KBM-7 (cell line): ENCODE measurements at regions not wholly inside any gene's neighbourhood (a gene's known extent, or its start where the extent isn't known, plus 50 kb on each side); places are given as distances from the start of the nearest gene placed in this dataset.

Experiments
- DNase-seq: peaks from one replicate; pipeline ENCODE4 v3.0.0-alpha.2; 2015
- in situ Hi-C: fragments of 300-500 bp; cut with MboI; formaldehyde crosslinking; loops from 2 replicates; pipeline ENCODE4 v1.14.3; 2020; ENCODE audit warnings: low sequenced_read_pairs, low pct_unique_long_range_greater_than_20kb, mixed read lengths

- DNase-seq, result no peak
- in situ Hi-C loops, result no loop called here
Measured at GRCh38 chr3:72097053-72097452, 312.1 kb upstream of the PROK2 start.

DNA sequence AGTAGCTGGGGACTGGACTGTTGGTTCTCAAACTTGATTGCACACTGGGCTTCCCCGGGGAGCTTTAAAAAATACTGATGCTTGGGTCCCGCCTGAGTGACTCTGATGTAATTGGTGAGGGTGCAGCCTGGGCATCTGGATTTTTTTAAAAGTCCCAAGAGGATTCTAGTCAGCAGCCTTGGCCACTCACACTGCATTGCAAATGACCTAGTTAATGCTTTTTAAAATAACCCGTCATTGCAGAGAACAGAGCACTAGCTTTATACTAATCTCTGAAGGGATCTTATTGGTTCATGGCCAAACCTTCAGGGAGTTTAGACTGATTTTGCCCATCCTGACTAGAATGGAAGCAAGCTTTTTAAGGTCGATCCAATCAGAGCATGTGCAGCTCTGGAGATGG lies 310.6 kb upstream of the PROK2 start:
- in situ Hi-C loops, result no loop called here
- no peak for DNase-seq

DNA sequence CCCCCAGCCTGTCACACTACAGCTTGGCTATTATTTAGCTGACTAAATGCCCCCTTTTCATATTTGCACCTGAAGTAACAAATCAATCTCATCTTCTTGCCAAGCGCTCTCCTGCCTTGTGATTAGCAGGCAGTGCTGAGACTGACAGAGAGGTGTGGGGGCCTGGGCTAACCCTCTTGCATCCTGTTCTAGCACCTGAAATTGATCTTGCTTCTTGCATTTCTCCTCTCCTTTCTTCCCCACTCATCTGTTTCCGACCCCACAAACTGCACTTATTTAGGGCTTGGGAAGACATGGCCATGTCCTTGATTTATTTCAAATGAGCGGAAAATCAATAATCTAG lies 309.0 kb upstream of the PROK2 start:
- in situ Hi-C loops, result no loop called here
- DNase-seq, result no peak

DNA sequence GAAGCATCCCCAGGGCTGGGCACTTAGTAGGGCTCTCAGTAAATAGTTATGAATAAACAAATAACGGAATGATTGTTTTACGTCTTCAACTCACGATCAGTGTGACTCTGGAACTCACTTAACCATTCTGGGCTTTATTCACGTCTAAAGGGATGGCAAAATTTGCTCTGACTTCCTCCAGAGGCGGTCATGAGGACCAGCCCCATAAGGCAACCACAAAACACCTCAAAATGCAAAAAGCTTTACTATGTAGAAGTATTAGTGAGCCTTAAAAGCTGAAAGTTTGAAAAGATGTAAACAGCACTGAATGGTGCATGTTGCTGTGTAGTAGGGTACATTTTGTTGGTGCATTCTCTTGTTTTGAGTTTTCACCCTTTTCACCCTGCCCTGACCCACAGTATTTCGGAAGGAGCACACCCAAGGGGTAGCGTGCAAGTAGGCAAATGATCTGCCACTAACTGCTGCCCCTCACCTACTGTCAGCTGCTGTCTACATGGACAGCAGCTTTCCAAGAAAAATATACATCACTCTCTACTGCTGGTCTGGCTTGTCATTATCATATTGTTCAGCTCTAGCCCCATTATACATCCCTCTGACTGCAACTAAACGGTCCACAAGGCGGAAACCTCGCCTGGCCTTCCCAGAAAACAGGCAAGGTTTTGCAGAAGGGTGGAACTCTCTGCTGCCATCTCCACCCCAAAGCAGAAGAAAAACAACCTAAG lies 308.5 kb upstream of the PROK2 start:
- in situ Hi-C loops, result no loop called here
- no peak for DNase-seq

GRCh38 chr3:72092778-72093177 lies 307.8 kb upstream of the PROK2 start:
- peak; percentile 27 for DNase-seq
- in situ Hi-C loops, result no loop called here

GRCh38 chr3:72088486-72089025 lies 303.6 kb upstream of the PROK2 start:
- in situ Hi-C loops, result no loop called here
- DNase-seq, result no peak

DNA sequence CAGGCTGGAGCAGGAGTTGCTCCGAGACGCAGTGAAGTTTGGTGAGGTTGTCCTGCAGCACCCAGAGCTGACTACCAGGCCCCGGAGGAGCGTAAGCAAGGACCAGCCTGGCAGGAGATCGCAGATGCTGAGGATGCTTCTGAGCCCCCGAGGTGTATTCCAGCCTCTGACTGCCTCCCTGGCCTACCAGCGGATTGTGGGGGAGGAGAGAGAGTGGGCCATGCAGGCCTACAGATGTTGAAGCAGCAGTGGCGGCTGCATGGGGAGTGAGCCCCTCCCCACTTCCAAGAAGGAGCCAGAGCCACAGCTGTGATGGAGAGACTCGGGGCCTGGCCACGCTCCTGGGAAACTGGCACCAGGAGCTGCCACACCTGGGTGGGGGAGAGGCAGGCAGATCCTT lies 302.5 kb upstream of the PROK2 start:
- in situ Hi-C loops, result no loop called here
- no peak for DNase-seq

- in situ Hi-C loops, result no loop called here
- DNase-seq, result no peak
Measured at GRCh38 chr3:72086743-72087087, 301.8 kb upstream of the PROK2 start.

DNA sequence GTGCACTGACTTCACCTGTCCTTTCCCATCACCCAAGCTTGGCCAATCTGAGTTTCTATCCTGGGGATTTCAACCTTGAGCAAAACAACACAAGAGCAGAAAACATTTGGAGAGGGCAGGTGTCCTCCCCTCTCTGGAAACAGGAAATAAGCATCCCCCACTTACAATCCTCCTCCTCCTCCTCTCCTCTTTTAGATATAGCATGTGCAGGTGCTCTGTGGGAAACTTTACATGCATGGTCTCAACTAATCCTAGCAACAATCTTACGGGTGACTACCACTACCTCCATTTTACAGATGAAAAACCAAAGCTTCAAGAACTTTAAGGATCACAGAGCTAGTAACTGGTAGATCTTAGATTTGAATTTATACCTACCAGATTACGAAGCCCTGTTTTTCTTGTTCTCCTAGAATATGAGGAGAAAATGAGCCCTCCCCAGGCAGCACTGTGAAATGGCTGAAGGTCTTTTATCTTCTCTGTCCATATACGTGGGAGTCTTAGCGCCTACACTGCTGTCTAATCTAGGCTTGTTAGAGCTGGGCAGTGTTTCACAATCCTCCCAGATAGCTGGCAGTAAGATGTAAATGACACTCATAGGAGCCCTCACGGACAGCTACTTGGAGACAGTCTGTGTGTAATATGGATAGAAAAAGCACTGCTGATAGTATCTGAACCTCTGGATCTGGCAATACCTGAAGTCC lies 301.2 kb upstream of the PROK2 start:
- in situ Hi-C loops, result no loop called here

GRCh38 chr3:72085036-72085435 lies 300.1 kb upstream of the PROK2 start:
- in situ Hi-C loops, result no loop called here
- DNase-seq, result no peak

More for the DNA sequence above, 301.2 kb upstream of the PROK2 start:
- DNase-seq, result peak; percentile 49

GRCh38 chr3:72082776-72083462 lies 298.0 kb upstream of the PROK2 start:
- peak; percentile 18 for DNase-seq
- in situ Hi-C loops, result no loop called here

GRCh38 chr3:72082186-72082715 lies 297.3 kb upstream of the PROK2 start:
- in situ Hi-C loops, result no loop called here
- peak; percentile 79 for DNase-seq

- in situ Hi-C loops, result no loop called here
- DNase-seq, result no peak
Measured at GRCh38 chr3:72081471-72082185, 296.7 kb upstream of the PROK2 start.

DNA sequence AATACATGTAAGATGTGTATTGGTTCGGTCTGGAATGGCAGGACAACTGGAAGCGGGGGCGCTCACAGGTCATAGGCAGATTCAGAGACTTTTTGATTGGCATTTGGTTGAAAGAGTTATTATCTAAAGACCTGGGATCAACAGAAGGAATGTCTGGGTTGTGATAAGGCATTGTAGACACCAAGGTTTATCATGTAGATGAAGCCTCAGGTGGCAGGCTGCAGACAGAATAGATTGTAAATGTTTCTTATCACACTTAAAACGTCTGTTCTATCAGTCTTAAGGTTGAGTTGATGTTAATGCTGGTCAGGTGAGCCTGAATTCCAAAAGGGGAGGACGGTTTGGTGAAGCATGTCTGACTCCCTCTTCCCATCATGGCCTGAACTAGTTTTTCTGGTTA lies 295.9 kb upstream of the PROK2 start:
- in situ Hi-C loops, result no loop called here
- DNase-seq, result no peak

DNA sequence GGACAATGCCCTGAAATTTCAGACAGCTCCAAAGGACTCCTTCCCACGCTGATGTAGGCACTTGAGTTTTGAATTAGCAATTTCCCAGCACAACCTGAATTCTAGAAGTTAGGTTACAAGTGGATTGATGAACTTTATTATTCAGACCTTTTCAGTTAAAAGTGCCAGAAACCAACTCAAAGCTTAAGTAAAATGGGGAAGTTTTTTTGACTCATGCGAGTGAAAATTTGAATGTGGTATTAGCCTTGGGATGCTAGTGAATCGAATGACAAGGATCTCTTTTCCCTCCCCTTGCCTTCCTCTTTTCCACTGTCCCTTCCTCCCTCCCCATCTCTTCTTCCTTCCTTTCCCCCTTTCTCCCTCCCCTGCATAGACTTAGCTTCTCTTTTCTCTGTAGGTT lies 295.1 kb upstream of the PROK2 start:
- peak; percentile 12 for DNase-seq

GRCh38 chr3:72079369-72079872 lies 294.5 kb upstream of the PROK2 start:
- no peak for DNase-seq
- in situ Hi-C loops, result no loop called here

More for the DNA sequence above, 295.1 kb upstream of the PROK2 start:
- in situ Hi-C loops, result no loop called here

- DNase-seq, result no peak
- in situ Hi-C loops, result no loop called here
Measured at GRCh38 chr3:72078676-72079368, 293.9 kb upstream of the PROK2 start.

- in situ Hi-C loops, result no loop called here
- no peak for DNase-seq
Measured at GRCh38 chr3:72077473-72078259, 292.7 kb upstream of the PROK2 start.
